ENCODE measurements at regions not wholly inside any gene's neighbourhood (a gene's known extent, or its start where the extent isn't known, plus 50 kb on each side); places are given as distances from the start of the nearest gene placed in this dataset.

DNA sequence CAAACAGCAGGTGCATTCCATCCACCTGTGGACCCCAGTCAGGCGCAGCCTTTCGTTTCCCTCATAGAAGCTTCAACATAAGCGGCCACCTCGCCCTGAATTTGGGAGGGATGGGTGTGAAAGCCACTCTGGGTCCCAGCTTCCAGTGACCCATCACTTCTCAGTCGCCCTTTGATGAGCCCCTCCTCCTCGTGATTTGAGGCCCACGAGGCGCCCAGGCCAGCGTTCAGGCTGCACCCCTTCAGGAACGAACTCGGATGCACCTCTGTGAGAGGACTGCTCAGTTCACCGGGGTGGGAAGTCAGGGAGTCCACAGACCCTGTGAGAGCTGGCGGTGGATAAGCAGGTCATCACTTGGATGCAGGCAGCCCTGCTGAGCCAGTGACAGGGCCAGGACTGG, 1118.2 kb downstream of the BRD1 start:
- TF ChIP-seq CTCF (IDR thresholded peaks at IDR 0.05) = no peak
- TF ChIP-seq POLR2A (IDR thresholded peaks at IDR 0.05) = no peak

Measured in adrenal gland (tissue), 5 donors.